Esophagus (tissue), 2 donors: ENCODE measurements at regions not wholly inside any gene's neighbourhood (a gene's known extent, or its start where the extent isn't known, plus 50 kb on each side); places are given as distances from the start of the nearest gene placed in this dataset.
"Not testable (repeated sequence)": the region's sequence is repeated elsewhere in the genome, so short reads cannot be mapped to it uniquely, and the experiment has no call there.

ENCODE experiments used
- H3K27ac ChIP-seq, 2 donors: one replicate each; pipeline ENCODE4 v1.5.1; 2013; ENCODE audit warnings: low read depth in 2 of 2, mild to moderate bottlenecking in 2 of 2, inconsistent platforms in 1 of 2, low read length in 1 of 2, moderate library complexity in 1 of 2
- H3K27me3 ChIP-seq, 2 donors: one replicate each; pipeline ENCODE4 v1.6.1; 2013; ENCODE audit warnings: low read length in 2 of 2, control low read depth in 1 of 2, mild to moderate bottlenecking in 1 of 2; ENCODE audit not compliant: insufficient read depth in 2 of 2, control insufficient read depth in 1 of 2
- H3K36me3 ChIP-seq, 2 donors: one replicate each; pipeline ENCODE4 v1.6.1; 2013; ENCODE audit warnings: low read length in 1 of 2; ENCODE audit not compliant: control insufficient read depth in 2 of 2, insufficient read depth in 2 of 2
- H3K4me1 ChIP-seq, 2 donors: one replicate each; pipeline ENCODE4 v1.6.1; 2013; ENCODE audit warnings: low read length in 1 of 2; ENCODE audit not compliant: control insufficient read depth in 2 of 2, insufficient read depth in 2 of 2
- H3K4me3 ChIP-seq, 2 donors: one replicate each; pipeline ENCODE4 v1.5.1; 2013; ENCODE audit warnings: low read length in 2 of 2, mild to moderate bottlenecking in 2 of 2, low read depth in 1 of 2, moderate library complexity in 1 of 2
- H3K9me3 ChIP-seq, 2 donors: one replicate each; pipeline ENCODE4 v1.6.1; 2013; ENCODE audit warnings: mild to moderate bottlenecking in 2 of 2, low read depth in 1 of 2, low read length in 1 of 2, moderate library complexity in 1 of 2; ENCODE audit not compliant: control insufficient read depth in 2 of 2, insufficient read depth in 1 of 2
- WGBS, 2 donors: extraction: QIAGEN DNeasy Blood & Tissue Kit; methylation state at CpG; one replicate each; pipeline ENCODE4 v1.1.7; 2013; 5-methylcytosine and 5-hydroxymethylcytosine counted together
- donor health status: healthy with polysubstance abuse.
- donor health status: Bipolar disorder and iron deficiency.

- Histone ChIP-seq H3K27ac (no peak overlapping the region), H3K27me3 (no peaks in the 10 kb centered on the region), H3K4me3 (no peak overlapping the region), H3K36me3 (no peaks in the 10 kb centered on the region), H3K4me1 (no peaks in the 10 kb centered on the region), H3K9me3 (no peaks in the 10 kb centered on the region)
- 80 to 91% methylated on average over 6 of the region's 6 CpGs for WGBS, 2 donors
Measured at GRCh38 chr7:91691865-91692264, 188.6 kb downstream of the MTERF1 start.

DNA sequence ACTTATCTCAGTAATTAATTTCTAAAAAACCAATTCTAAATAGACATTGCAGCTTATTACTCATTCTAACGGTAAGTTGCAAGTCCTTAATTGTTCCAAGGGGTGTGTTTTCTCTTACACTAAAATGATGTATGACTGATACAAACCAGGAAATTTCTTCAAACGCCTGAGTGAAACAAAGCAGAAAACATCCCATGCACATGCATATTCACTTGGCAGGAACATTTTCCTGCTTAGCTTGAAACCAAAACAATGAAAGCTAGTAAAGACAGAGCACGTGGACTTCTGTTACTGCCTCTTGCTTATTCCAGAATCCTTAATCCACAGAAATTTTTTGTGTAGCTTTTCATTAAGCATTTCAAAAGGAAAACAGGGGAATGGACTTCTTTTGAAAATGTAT, 187.7 kb downstream of the MTERF1 start:
- no peaks in the 10 kb centered on the region for H3K36me3 ChIP-seq
- no peaks in the 10 kb centered on the region for H3K9me3 ChIP-seq
- WGBS, 2 donors: 18 to 23% methylated on average over 3 of the region's 3 CpGs
- no peaks in the 10 kb centered on the region for H3K27me3 ChIP-seq
- H3K27ac ChIP-seq: no peak overlapping the region
- H3K4me3 ChIP-seq: no peak overlapping the region
- no peaks in the 10 kb centered on the region for H3K4me1 ChIP-seq

DNA sequence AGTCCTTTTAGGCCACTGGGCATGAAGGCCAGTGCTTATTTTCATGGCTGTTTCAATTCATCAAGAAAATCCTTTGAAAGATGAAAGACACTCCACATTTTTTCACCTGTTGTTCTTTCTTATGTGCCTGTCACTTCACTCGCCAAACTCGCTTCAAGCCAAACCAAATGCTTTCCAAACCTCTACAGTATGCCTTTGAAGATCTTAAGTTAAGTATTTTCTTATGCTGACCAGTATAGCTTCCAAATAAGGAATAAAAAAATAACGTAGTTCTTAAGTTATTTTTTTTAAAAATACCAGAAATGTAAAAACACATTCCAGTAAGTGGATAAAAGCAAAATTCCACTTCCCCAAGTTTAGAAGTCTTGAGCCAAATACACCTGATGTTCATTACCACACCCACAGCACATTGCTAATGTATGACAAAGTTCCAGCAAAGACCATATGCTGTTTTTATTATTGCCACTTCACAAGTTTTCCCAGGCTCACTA, 186.1 kb downstream of the MTERF1 start:
- no peaks in the 10 kb centered on the region for H3K36me3 ChIP-seq
- H3K27ac ChIP-seq: no peak overlapping the region
- no peak overlapping the region for H3K4me3 ChIP-seq
- no peaks in the 10 kb centered on the region for H3K27me3 ChIP-seq
- H3K4me1 ChIP-seq: no peaks in the 10 kb centered on the region
- no peaks in the 10 kb centered on the region for H3K9me3 ChIP-seq
- WGBS, 2 donors: 55 to 70% methylated on average over 3 of the region's 3 CpGs

- no peaks in the 10 kb centered on the region for H3K36me3 ChIP-seq
- 54 to 63% methylated on average over 1 of the region's 1 CpG for WGBS, 2 donors
- no peaks in the 10 kb centered on the region for H3K4me1 ChIP-seq
- H3K27me3 ChIP-seq: no peaks in the 10 kb centered on the region
- peaks cover 5 to 12% of the 10 kb centered on the region in 2 donors for H3K9me3 ChIP-seq
- H3K27ac ChIP-seq: no peak overlapping the region
- no peak overlapping the region for H3K4me3 ChIP-seq
Measured at GRCh38 chr7:91710881-91711280, 169.6 kb downstream of the MTERF1 start.

DNA sequence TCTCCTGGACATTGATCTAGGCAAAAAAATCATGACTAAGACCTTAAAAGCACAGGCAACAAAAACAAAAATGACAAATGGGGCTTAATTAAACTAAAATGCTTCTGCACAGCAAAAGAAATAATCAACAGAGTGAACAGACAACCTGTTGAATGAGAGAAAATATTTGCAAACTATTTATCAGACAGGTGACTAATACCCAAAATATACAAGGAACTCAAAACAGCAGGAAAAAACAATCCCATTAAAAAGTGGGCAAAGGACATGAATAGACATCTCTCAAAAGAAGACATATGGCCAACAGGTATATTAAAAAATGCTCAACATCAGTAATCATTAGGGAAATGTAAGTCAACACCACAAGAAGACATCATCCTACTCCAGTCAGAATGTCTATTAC, 166.8 kb downstream of the MTERF1 start:
- Histone ChIP-seq H3K27me3 (no peaks in the 10 kb centered on the region), H3K36me3 (no peaks in the 10 kb centered on the region), H3K27ac (no peak overlapping the region), H3K4me1 (no peaks in the 10 kb centered on the region), H3K4me3 (no peak overlapping the region), H3K9me3 (no peaks in the 10 kb centered on the region)

- Histone ChIP-seq H3K27ac (no peak overlapping the region), H3K4me1 (peaks cover 2 to 4% of the 10 kb centered on the region in 2 donors), H3K27me3 (no peaks in the 10 kb centered on the region), H3K9me3 (peaks cover 0 to 5% of the 10 kb centered on the region in 2 donors), H3K4me3 (no peak overlapping the region), H3K36me3 (no peaks in the 10 kb centered on the region)
- WGBS, 2 donors: 75 to 89% methylated on average over 2 of the region's 2 CpGs
Measured at GRCh38 chr7:91717681-91718470, 162.6 kb downstream of the MTERF1 start.

- Histone ChIP-seq H3K27me3 (no peaks in the 10 kb centered on the region), H3K4me3 (no peak overlapping the region), H3K9me3 (peaks cover 0 to 5% of the 10 kb centered on the region in 2 donors), H3K36me3 (no peaks in the 10 kb centered on the region), H3K4me1 (peaks cover 2 to 4% of the 10 kb centered on the region in 2 donors), H3K27ac (no peak overlapping the region)
- 62 to 84% methylated on average over 1 of the region's 1 CpG for WGBS, 2 donors
Measured at GRCh38 chr7:91719008-91719407, 161.5 kb downstream of the MTERF1 start.

DNA sequence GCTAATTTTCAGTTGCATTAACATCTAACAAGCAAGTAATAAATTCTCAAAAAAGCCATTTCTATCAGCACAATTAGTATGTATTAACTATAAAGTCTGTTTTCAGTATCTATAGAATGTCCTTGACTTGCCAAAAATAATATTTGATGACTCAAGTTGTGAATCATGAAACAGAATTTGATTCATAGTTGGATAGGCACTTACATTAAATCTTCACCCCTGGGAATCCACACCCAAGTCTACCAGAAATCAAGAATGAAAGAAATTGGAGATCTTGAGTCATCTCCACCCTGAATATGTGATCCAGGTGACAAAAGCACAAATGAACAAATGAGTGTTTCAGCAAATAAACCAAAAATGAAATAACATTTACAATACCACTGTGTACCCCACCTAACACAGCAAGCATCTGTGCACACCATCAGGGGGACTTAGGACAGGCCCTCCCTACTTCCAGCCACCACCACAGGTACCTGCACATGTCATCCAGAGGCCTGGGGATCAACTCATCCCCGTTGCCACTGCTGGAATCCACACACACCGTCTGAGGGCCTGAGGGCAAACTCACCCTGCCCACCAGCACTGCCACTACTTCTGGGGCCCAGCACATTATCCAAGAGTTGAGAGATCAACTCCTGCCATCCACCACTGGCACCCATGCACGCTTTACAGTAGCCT, 160.1 kb downstream of the MTERF1 start:
- Histone ChIP-seq H3K27ac (peak overlapping the region in 1 of 2 donors; percentile 41), H3K36me3 (no peaks in the 10 kb centered on the region), H3K4me1 (peaks cover 2 to 4% of the 10 kb centered on the region in 2 donors), H3K27me3 (no peaks in the 10 kb centered on the region), H3K4me3 (no peak overlapping the region), H3K9me3 (peaks cover 0 to 5% of the 10 kb centered on the region in 2 donors)
- 69 to 71% methylated on average over 3 of the region's 3 CpGs for WGBS, 2 donors

DNA sequence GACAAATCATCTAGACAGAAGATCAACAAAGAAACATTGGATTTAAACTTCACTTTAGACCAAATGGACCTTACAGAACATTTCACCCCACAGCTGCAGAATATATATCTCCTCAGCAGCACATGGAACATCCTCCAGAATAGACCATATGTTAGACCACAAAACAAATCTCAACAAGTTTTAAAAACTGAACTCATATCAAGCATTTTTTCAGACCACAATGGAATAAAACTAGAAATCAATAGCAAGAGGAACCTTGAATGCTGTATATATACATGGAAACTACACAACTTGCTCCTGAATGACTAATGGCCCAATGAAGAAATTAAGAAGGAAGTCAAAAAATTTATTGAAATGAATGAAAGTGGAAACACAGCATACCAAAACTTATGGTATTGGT, 157.7 kb downstream of the MTERF1 start:
- Histone ChIP-seq H3K4me3 (no peak overlapping the region), H3K36me3 (no peaks in the 10 kb centered on the region), H3K27me3 (no peaks in the 10 kb centered on the region), H3K9me3 (peaks cover 0 to 5% of the 10 kb centered on the region in 2 donors), H3K4me1 (peaks cover 2 to 4% of the 10 kb centered on the region in 2 donors), H3K27ac (no peak overlapping the region)

DNA sequence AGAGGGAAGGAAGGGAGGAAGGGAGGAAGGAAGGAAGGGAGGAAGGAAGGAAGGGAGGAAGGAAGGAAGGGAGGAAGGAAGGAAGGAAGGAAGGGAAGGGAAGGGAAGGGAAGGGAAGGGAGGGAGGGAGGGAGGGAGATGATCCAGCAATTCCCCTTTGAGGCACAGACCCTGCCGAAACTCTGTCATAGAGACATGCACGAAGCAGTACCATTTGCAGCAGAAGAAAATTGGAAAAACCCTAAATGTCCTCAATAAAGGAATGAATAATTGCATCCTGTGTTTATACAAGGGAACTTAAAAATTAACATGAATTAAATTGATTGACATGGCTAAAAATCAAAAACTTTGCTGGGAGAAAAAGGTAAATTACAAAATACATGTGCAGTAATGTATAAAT, 151.5 kb downstream of the MTERF1 start:
- H3K9me3 ChIP-seq, H3K27ac ChIP-seq: not testable (repeated sequence)
- 90 to 92% methylated on average over 2 of the region's 2 CpGs for WGBS, 2 donors

More for the DNA sequence above, 151.5 kb downstream of the MTERF1 start:
- not testable (repeated sequence) for H3K36me3 ChIP-seq, H3K4me3 ChIP-seq, H3K4me1 ChIP-seq, H3K27me3 ChIP-seq
